Endothelial cell of umbilical vein (primary cell): ENCODE measurements at regions not wholly inside any gene's neighbourhood (a gene's known extent, or its start where the extent isn't known, plus 50 kb on each side); places are given as distances from the start of the nearest gene placed in this dataset.

ENCODE experiments used
- BruUV-seq: library from RNA; stranded (reverse); fragments of 400-500 nt; replicated peaks from 2 replicates; lab custom pipeline; 2021; lab: Mats Ljungman, UMichigan
- CTCF ChIA-PET: fragments of 300-600, 350-600 bp; sonication (Branson Sonifier 250); formaldehyde crosslinking; loops from one replicate; lab custom pipeline; 2021; ENCODE audit warnings: antibody characterized with exemption, inconsistent platforms; lab: Charles Lee
- POLR2A ChIA-PET: fragments of 300-600, 350-600 bp; sonication (Branson Sonifier 250); formaldehyde crosslinking; loops from one replicate; lab custom pipeline; 2021; ENCODE audit warnings: antibody characterized with exemption, inconsistent platforms; lab: Charles Lee
- DNase-seq: peaks from one replicate; pipeline ENCODE4 v3.0.0-alpha.2; 2011; ENCODE audit warnings: low read depth, low spot score
- FAIRE-seq: peaks from 2 replicates; lab custom pipeline; 2011; peaks lifted over from hg19 to GRCh38; lab: Jason Lieb, UNC
- H2AFZ ChIP-seq: 2 replicates; pipeline ENCODE4 v1.6.0; 2012; ENCODE audit warnings: low read depth, low read length, control low read depth, inconsistent platforms
- H3K27ac ChIP-seq: 2 replicates; pipeline ENCODE4 v1.5.1; 2011; ENCODE audit warnings: low read depth, mild to moderate bottlenecking, control low read depth, low read length, moderate library complexity; ENCODE audit not compliant: insufficient read depth
- H3K27me3 ChIP-seq, 2 experiments: 2 replicates each; pipeline versions ENCODE4 v1.6.0 to v1.6.1; 2011; ENCODE audit warnings: low read length in 2 of 2, mixed read lengths in 1 of 2; ENCODE audit not compliant: control insufficient read depth in 2 of 2, insufficient read depth in 2 of 2
- H3K36me3 ChIP-seq, 2 experiments: 2 replicates in 1 of 2; 3 replicates in 1 of 2; pipeline ENCODE4 v1.5.1; 2011; ENCODE audit warnings: low read length in 2 of 2, mild to moderate bottlenecking in 1 of 2, moderate library complexity in 1 of 2; ENCODE audit not compliant: control insufficient read depth in 2 of 2, insufficient read depth in 2 of 2; ENCODE audit errors: extremely low read depth in 1 of 2
- H3K4me1 ChIP-seq: 3 replicates; pipeline ENCODE4 v1.5.1; 2011; ENCODE audit warnings: mild to moderate bottlenecking, low read length; ENCODE audit not compliant: control insufficient read depth, insufficient read depth; ENCODE audit errors: extremely low read depth
- H3K4me2 ChIP-seq: 2 replicates; pipeline ENCODE4 v1.6.1; 2011; ENCODE audit warnings: low read length, control low read depth, mixed read lengths; ENCODE audit not compliant: insufficient read depth
- H3K4me3 ChIP-seq, 3 experiments: fragments of 200-600 bp in 1 of 3; sonication (generic), shearing (Covaris generic) in 1 of 3; replicated peaks in 1 of 3; 2 replicates each; pipeline ENCODE4 v1.5.1; 2011 to 2016; ENCODE audit warnings: control low read depth in 3 of 3, low read length in 3 of 3, mild to moderate bottlenecking in 2 of 3, inconsistent platforms in 1 of 3, low read depth in 1 of 3, moderate library complexity in 1 of 3; ENCODE audit not compliant: insufficient read depth in 1 of 3
- H3K79me2 ChIP-seq: 2 replicates; pipeline ENCODE4 v1.6.0; 2012; ENCODE audit warnings: low read length, inconsistent platforms; ENCODE audit not compliant: control insufficient read depth, insufficient read depth
- H3K9ac ChIP-seq: replicated peaks from 2 replicates; pipeline ENCODE3; 2011; ENCODE audit warnings: low read length, control low read depth; ENCODE audit not compliant: insufficient read depth; ENCODE audit errors: extremely low read depth
- H3K9me1 ChIP-seq: replicated peaks from 3 replicates; pipeline ENCODE4 v1.6.0; 2011; ENCODE audit warnings: mild to moderate bottlenecking, low read length; ENCODE audit not compliant: control insufficient read depth, insufficient read depth; ENCODE audit errors: extremely low read depth
- H3K9me3 ChIP-seq: replicated peaks from 2 replicates; pipeline ENCODE4 v1.5.1; 2012; ENCODE audit warnings: low read length, inconsistent platforms; ENCODE audit not compliant: control insufficient read depth, insufficient read depth
- H4K20me1 ChIP-seq: replicated peaks from 2 replicates; pipeline ENCODE3; 2011; ENCODE audit warnings: mild to moderate bottlenecking, low read length; ENCODE audit not compliant: control insufficient read depth, insufficient read depth; ENCODE audit errors: extremely low read depth
- EZH2 ChIP-seq: IDR thresholded peaks from 2 replicates; pipeline ENCODE4 v1.6.1; 2012; ENCODE audit warnings: borderline replicate concordance, low read depth, mild to moderate bottlenecking, moderate library complexity, low read length, inconsistent platforms; ENCODE audit not compliant: severe bottlenecking
- FOS ChIP-seq: IDR thresholded peaks from 2 replicates; pipeline ENCODE4 v1.6.1; 2011; ENCODE audit warnings: mild to moderate bottlenecking, low read length, moderate library complexity, borderline replicate concordance; ENCODE audit not compliant: insufficient read depth
- GATA2 ChIP-seq: IDR thresholded peaks from 2 replicates; pipeline ENCODE4 v1.7.0; 2011; ENCODE audit warnings: low read depth, mild to moderate bottlenecking, moderate library complexity, mixed read lengths, low read length; ENCODE audit not compliant: insufficient read length, insufficient read depth
- JUN ChIP-seq: IDR thresholded peaks from 2 replicates; pipeline ENCODE4 v1.6.1; 2011; ENCODE audit warnings: borderline replicate concordance, low read depth; ENCODE audit not compliant: insufficient read length, insufficient read depth
- MYC ChIP-seq: IDR thresholded peaks from one replicate; pipeline ENCODE4 v1.6.1; 2011; ENCODE audit warnings: mild to moderate bottlenecking, low read depth, low read length
- POLR2A ChIP-seq: IDR thresholded peaks from 2 replicates; pipeline ENCODE4 v1.6.1; 2012; ENCODE audit warnings: low read depth, mild to moderate bottlenecking, control low read depth, low read length
- POLR2AphosphoS5 ChIP-seq: IDR thresholded peaks from 2 replicates; pipeline ENCODE4 v1.6.1; 2012; ENCODE audit warnings: low read depth, mild to moderate bottlenecking, control low read depth, low read length, moderate library complexity; ENCODE audit not compliant: insufficient read depth
- dilution Hi-C: fragments of 300-500 bp; cut with MboI; formaldehyde crosslinking; loops from one replicate; pipeline ENCODE4 v1.15.0; 2019; ENCODE audit warnings: low sequenced_read_pairs; ENCODE audit not compliant: extremely low pct_ligation_motif_present
- intact Hi-C: fragments of 100-400 bp; cut with micrococcal nuclease; formaldehyde crosslinking; loops from one replicate; pipeline ENCODE4 v1.10.0; 2022
- TF ChIP-seq, protein P1 (sequence below): IDR thresholded peaks from 2 replicates; pipeline ENCODE4 v1.6.1; 2011; ENCODE audit not compliant: insufficient read depth, insufficient read length
- TF ChIP-seq, protein P2 (sequence below), 2 donors: IDR thresholded peaks; 1 replicate in 1 of 2; 2 replicates in 1 of 2; pipeline ENCODE4 v1.5.1; 2011; ENCODE audit warnings: low read length in 2 of 2, mild to moderate bottlenecking in 2 of 2, moderate library complexity in 2 of 2, control low read depth in 1 of 2, inconsistent platforms in 1 of 2, low read depth in 1 of 2; ENCODE audit not compliant: insufficient read depth in 1 of 2; ENCODE audit errors: extremely low read depth in 1 of 2

DNA sequence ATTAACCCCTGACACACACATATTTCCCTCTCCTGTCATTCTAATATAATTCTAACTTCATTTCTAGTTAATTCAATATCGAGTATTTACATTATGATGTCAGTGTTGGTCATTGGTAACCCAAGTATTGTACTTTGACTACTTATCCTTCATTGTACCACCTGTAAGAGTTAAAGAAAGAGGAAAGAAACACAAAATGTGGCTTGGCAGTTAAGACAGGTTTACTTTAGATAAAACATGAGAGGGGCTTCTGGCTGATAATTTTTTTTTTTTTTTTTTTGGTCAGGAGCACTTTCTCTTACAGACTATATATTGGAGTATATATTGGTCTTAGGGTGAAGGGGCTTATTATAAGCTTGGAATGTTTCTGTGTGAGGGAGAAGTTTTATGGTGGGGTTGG, 57.0 kb upstream of the ACYP2 start:
- DNase-seq, result no peak
- Histone ChIP-seq H3K4me1 (no peaks in the 10 kb centered on the region), H3K27me3 (no peaks in the 10 kb centered on the region), H3K9me1 (no peaks in the 10 kb centered on the region), H3K79me2 (no peaks in the 10 kb centered on the region), H3K4me2 (no peak overlapping the region), H3K4me3 (no peak overlapping the region), H3K9ac (no peak overlapping the region), H3K9me3 (no peaks in the 10 kb centered on the region), H3K36me3 (no peaks in the 10 kb centered on the region), H4K20me1 (no peaks in the 10 kb centered on the region), H2AFZ (no peak overlapping the region), H3K27ac (no peak overlapping the region)
- ChIA-PET CTCF (interaction anchor here (0.6 kb wide), 1 partner anchor 208 kb away, joined by 3 read pairs; no protein-coding TSS in a partner anchor), POLR2A (no interaction called here)
- no peak for FAIRE-seq
- no TSS peak for BruUV-seq
- dilution Hi-C loops (no loop called here), intact Hi-C loops (no loop called here)
- TF ChIP-seq EZH2 (no peak), FOS (no peak), POLR2AphosphoS5 (no peak), JUN (no peak), POLR2A (no peak), MYC (no peak), GATA2 (no peak)
- TF ChIP-seq, protein P1, sequence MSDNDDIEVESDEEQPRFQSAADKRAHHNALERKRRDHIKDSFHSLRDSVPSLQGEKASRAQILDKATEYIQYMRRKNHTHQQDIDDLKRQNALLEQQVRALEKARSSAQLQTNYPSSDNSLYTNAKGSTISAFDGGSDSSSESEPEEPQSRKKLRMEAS, result no peak
- TF ChIP-seq, protein P2, sequence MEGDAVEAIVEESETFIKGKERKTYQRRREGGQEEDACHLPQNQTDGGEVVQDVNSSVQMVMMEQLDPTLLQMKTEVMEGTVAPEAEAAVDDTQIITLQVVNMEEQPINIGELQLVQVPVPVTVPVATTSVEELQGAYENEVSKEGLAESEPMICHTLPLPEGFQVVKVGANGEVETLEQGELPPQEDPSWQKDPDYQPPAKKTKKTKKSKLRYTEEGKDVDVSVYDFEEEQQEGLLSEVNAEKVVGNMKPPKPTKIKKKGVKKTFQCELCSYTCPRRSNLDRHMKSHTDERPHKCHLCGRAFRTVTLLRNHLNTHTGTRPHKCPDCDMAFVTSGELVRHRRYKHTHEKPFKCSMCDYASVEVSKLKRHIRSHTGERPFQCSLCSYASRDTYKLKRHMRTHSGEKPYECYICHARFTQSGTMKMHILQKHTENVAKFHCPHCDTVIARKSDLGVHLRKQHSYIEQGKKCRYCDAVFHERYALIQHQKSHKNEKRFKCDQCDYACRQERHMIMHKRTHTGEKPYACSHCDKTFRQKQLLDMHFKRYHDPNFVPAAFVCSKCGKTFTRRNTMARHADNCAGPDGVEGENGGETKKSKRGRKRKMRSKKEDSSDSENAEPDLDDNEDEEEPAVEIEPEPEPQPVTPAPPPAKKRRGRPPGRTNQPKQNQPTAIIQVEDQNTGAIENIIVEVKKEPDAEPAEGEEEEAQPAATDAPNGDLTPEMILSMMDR (IDR thresholded peaks at IDR 0.05; ENCODE audit: extremely low read depth in 1 of 2, insufficient read depth in 1 of 2, low read depth in 1 of 2, low read length in 2 of 2), result no peak
